Nephron progenitor cell (in vitro differentiated cells): ENCODE measurements at regions not wholly inside any gene's neighbourhood (a gene's known extent, or its start where the extent isn't known, plus 50 kb on each side); places are given as distances from the start of the nearest gene placed in this dataset.
"Not testable (repeated sequence)": the region's sequence is repeated elsewhere in the genome, so short reads cannot be mapped to it uniquely, and the experiment has no call there.

ENCODE experiments used
- DNase-seq: peaks from one replicate; pipeline ENCODE4 v3.0.0; 2021
- H3K27ac Mint-ChIP-seq: 2 replicates; pipeline ENCODE4 v1.8.0; 2021; ENCODE audit warnings: mild to moderate bottlenecking, moderate library complexity, mixed read lengths
- H3K27me3 Mint-ChIP-seq: 2 replicates; pipeline ENCODE4 v1.8.0; 2021; ENCODE audit warnings: mild to moderate bottlenecking, low read depth, mixed read lengths; ENCODE audit not compliant: poor library complexity
- H3K36me3 Mint-ChIP-seq: 2 replicates; pipeline ENCODE4 v1.8.0; 2021; ENCODE audit warnings: low read depth, mixed read lengths
- H3K4me1 Mint-ChIP-seq: 2 replicates; pipeline ENCODE4 v1.8.0; 2021; ENCODE audit warnings: mixed read lengths
- H3K4me3 Mint-ChIP-seq: 2 replicates; pipeline ENCODE4 v1.8.0; 2021; ENCODE audit warnings: mild to moderate bottlenecking, moderate library complexity, mixed read lengths
- H3K9me3 Mint-ChIP-seq: 2 replicates; pipeline ENCODE4 v1.8.0; 2021; ENCODE audit warnings: mild to moderate bottlenecking, moderate library complexity, mixed read lengths
- CTCF ChIP-seq: fragments of 200-600 bp; sonication (generic); IDR thresholded peaks from 2 replicates; pipeline ENCODE4 v1.5.0; 2021; ENCODE audit warnings: antibody characterized with exemption

DNA sequence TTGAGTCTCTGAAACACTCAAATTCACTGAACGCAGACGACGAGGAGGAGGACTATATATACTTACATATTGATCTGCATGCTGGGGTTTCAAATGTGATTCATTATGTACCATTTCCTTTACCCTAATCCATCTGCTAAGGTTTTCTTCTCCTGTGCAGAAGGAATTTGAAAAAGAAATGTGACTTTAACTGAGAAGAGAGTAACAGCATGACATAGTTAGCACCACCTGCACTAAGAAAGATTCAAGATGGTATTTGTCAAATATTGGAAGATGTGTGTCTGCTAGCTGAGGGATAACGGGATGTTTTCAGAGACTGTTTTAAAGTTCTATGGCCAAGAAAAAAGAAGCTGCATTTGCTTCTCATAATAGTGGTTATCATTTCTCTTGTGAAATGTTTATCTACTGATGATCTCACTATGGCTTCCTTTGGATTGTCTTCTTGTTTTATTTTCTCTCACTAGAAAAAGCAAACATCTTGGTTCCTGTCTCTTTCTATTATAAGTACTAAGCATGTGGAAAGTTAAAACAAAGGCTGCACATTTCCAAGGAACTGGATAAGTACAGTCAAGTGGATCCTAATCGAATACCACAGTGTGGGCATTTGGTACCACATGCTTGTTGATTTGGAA lies 89.8 kb upstream of the TLE4 start:
- Mint-ChIP-seq H3K9me3 (no peaks in the 10 kb centered on the region), H3K4me1 (peaks cover 30% of the 10 kb centered on the region), H3K4me3 (no peak overlapping the region), H3K36me3 (no peaks in the 10 kb centered on the region), H3K27ac (no peak overlapping the region), H3K27me3 (peaks cover 2% of the 10 kb centered on the region)
- no peak for TF ChIP-seq CTCF
- no peak for DNase-seq

DNA sequence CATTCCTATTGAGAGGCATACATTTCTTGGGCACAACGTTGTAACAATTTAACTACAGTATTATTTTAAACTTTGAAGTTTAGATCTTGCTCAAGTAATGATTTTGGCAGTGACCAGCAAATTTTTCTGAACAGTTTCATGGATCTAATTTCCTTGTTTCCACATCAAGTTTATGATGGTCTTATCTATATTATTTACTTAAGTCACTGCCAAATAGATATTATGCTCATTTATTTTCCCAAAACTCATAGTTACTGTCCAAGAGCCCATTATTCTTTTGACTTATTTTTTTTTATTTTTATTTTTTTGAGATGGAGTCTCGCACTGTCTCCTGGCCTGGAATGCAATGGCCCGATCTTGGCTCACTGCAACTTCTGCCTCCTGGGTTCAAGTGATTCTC lies 86.5 kb upstream of the TLE4 start:
- no peak for TF ChIP-seq CTCF
- no peak for DNase-seq
- Mint-ChIP-seq H3K27me3 (peaks cover 2% of the 10 kb centered on the region), H3K4me1 (peaks cover 31% of the 10 kb centered on the region), H3K27ac (no peak overlapping the region), H3K9me3 (no peaks in the 10 kb centered on the region), H3K4me3 (no peak overlapping the region), H3K36me3 (no peaks in the 10 kb centered on the region)

GRCh38 chr9:79489261-79490000 lies 82.3 kb upstream of the TLE4 start:
- peaks cover 13% of the 10 kb centered on the region for H3K4me1 Mint-ChIP-seq
- no peak for TF ChIP-seq CTCF
- peaks cover 23% of the 10 kb centered on the region for H3K9me3 Mint-ChIP-seq
- H3K27me3 Mint-ChIP-seq, result no peaks in the 10 kb centered on the region
- no peak overlapping the region for H3K4me3 Mint-ChIP-seq
- DNase-seq, result no peak
- peaks cover 5% of the 10 kb centered on the region for H3K36me3 Mint-ChIP-seq
- H3K27ac Mint-ChIP-seq, result no peak overlapping the region

GRCh38 chr9:79490657-79491248 lies 81.0 kb upstream of the TLE4 start:
- H3K4me1 Mint-ChIP-seq, result peaks cover 13% of the 10 kb centered on the region
- DNase-seq, result no peak
- H3K4me3 Mint-ChIP-seq, result no peak overlapping the region
- H3K9me3 Mint-ChIP-seq, result peaks cover 23% of the 10 kb centered on the region
- H3K27me3 Mint-ChIP-seq, result no peaks in the 10 kb centered on the region
- TF ChIP-seq CTCF, result no peak
- H3K36me3 Mint-ChIP-seq, result peaks cover 5% of the 10 kb centered on the region
- H3K27ac Mint-ChIP-seq, result no peak overlapping the region

GRCh38 chr9:79492092-79493009 lies 79.4 kb upstream of the TLE4 start:
- Mint-ChIP-seq H3K4me3 (no peak overlapping the region), H3K27me3 (no peaks in the 10 kb centered on the region), H3K27ac (no peak overlapping the region), H3K9me3 (peaks cover 23% of the 10 kb centered on the region), H3K36me3 (peaks cover 5% of the 10 kb centered on the region), H3K4me1 (peaks cover 13% of the 10 kb centered on the region)
- TF ChIP-seq CTCF, result no peak
- no peak for DNase-seq

GRCh38 chr9:79500196-79500864 lies 71.4 kb upstream of the TLE4 start:
- peaks cover 24% of the 10 kb centered on the region for H3K4me1 Mint-ChIP-seq
- H3K9me3 Mint-ChIP-seq, result peaks cover 17% of the 10 kb centered on the region
- H3K4me3 Mint-ChIP-seq, H3K27me3 Mint-ChIP-seq, DNase-seq, H3K27ac Mint-ChIP-seq: not testable (repeated sequence)
- peaks cover 12% of the 10 kb centered on the region for H3K36me3 Mint-ChIP-seq
